ENCODE measurements at regions not wholly inside any gene's neighbourhood (a gene's known extent, or its start where the extent isn't known, plus 50 kb on each side); places are given as distances from the start of the nearest gene placed in this dataset.

DNA sequence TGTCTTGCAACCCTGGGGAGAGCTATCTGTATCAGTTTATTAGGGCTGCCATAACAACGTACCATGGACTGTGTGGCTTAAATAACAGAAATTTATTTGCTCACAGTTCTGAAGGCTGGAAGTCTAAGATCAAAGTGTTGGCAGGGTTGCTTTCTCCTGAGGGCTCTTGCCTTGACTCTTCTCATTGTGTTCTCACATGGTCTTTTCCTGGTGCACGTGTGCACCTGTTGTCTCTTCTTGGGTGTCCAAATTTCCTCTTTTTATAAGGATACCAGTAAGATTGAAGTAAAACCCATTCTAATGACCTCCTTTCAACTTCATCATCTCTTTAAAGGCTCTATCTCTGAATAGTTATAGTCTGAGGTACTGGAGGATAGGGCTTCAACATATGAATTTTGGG, 72.3 kb upstream of the PDE7B start:
- TF ChIP-seq, protein P1, sequence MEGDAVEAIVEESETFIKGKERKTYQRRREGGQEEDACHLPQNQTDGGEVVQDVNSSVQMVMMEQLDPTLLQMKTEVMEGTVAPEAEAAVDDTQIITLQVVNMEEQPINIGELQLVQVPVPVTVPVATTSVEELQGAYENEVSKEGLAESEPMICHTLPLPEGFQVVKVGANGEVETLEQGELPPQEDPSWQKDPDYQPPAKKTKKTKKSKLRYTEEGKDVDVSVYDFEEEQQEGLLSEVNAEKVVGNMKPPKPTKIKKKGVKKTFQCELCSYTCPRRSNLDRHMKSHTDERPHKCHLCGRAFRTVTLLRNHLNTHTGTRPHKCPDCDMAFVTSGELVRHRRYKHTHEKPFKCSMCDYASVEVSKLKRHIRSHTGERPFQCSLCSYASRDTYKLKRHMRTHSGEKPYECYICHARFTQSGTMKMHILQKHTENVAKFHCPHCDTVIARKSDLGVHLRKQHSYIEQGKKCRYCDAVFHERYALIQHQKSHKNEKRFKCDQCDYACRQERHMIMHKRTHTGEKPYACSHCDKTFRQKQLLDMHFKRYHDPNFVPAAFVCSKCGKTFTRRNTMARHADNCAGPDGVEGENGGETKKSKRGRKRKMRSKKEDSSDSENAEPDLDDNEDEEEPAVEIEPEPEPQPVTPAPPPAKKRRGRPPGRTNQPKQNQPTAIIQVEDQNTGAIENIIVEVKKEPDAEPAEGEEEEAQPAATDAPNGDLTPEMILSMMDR (IDR thresholded peaks at IDR 0.05), result no peak
- no peak for TF ChIP-seq ZFX (IDR thresholded peaks at IDR 0.05; ENCODE audit: borderline replicate concordance)

Measured in 22Rv1 (cell line).